GM18519 (cell line): ENCODE measurements at regions not wholly inside any gene's neighbourhood (a gene's known extent, or its start where the extent isn't known, plus 50 kb on each side); places are given as distances from the start of the nearest gene placed in this dataset.
"Not testable (repeated sequence)": the region's sequence is repeated elsewhere in the genome, so short reads cannot be mapped to it uniquely, and the experiment has no call there.

Source experiments
- ATAC-seq: cut with Tn5 transposase; IDR thresholded peaks from one replicate; pipeline ENCODE4 v1.9.1; 2021; ENCODE audit warnings: mild to moderate bottlenecking, moderate library complexity; ENCODE audit not compliant: unreplicated experiment, low FRiP score

GRCh38 chr10:81348003-81348402, 527.0 kb upstream of the NRG3 start:
- no peak for ATAC-seq

- ATAC-seq, result no peak
Observed at GRCh38 chr10:81367132-81367531, 507.9 kb upstream of the NRG3 start.

GRCh38 chr10:81386817-81387216, 488.2 kb upstream of the NRG3 start:
- ATAC-seq, result no peak

GRCh38 chr10:81403451-81403850, 471.5 kb upstream of the NRG3 start:
- ATAC-seq, result no peak

- ATAC-seq, result no peak
Observed at GRCh38 chr10:81405399-81405798, 469.6 kb upstream of the NRG3 start.

- no peak for ATAC-seq
Observed at GRCh38 chr10:81414038-81414437, 461.0 kb upstream of the NRG3 start.

- ATAC-seq, result no peak
Observed at GRCh38 chr10:81426722-81427121, 448.3 kb upstream of the NRG3 start.

- no peak for ATAC-seq
Observed at GRCh38 chr10:81428456-81429134, 446.4 kb upstream of the NRG3 start.

- ATAC-seq, result no peak
Observed at GRCh38 chr10:81439445-81439844, 435.5 kb upstream of the NRG3 start.

- not testable (repeated sequence) for ATAC-seq
Observed at GRCh38 chr10:81441624-81442023, 433.4 kb upstream of the NRG3 start.

- no peak for ATAC-seq
Observed at GRCh38 chr10:81444242-81444929, 430.6 kb upstream of the NRG3 start.

GRCh38 chr10:81450651-81451050, 424.3 kb upstream of the NRG3 start:
- no peak for ATAC-seq

- no peak for ATAC-seq
Observed at GRCh38 chr10:81472927-81473470, 402.0 kb upstream of the NRG3 start.

GRCh38 chr10:81473755-81474154, 401.2 kb upstream of the NRG3 start:
- no peak for ATAC-seq

GRCh38 chr10:81479316-81479715, 395.7 kb upstream of the NRG3 start:
- no peak for ATAC-seq

GRCh38 chr10:81496626-81497025, 378.4 kb upstream of the NRG3 start:
- no peak for ATAC-seq

- no peak for ATAC-seq
Observed at GRCh38 chr10:81498011-81498551, 376.9 kb upstream of the NRG3 start.

- no peak for ATAC-seq
Observed at GRCh38 chr10:81502677-81503359, 372.2 kb upstream of the NRG3 start.

GRCh38 chr10:81505777-81506176, 369.2 kb upstream of the NRG3 start:
- not testable (repeated sequence) for ATAC-seq

- ATAC-seq, result no peak
Observed at GRCh38 chr10:81514811-81515210, 360.2 kb upstream of the NRG3 start.

- no peak for ATAC-seq
Observed at GRCh38 chr10:81520688-81521087, 354.3 kb upstream of the NRG3 start.
